Activated gamma-delta T cell (primary cell): ENCODE measurements at regions not wholly inside any gene's neighbourhood (a gene's known extent, or its start where the extent isn't known, plus 50 kb on each side); places are given as distances from the start of the nearest gene placed in this dataset.
"Not testable (repeated sequence)": the region's sequence is repeated elsewhere in the genome, so short reads cannot be mapped to it uniquely, and the experiment has no call there.

Experiments used
- DNase-seq: peaks from one replicate; lab custom pipeline; 2025; lab: John Stamatoyannopoulos, UW

DNA sequence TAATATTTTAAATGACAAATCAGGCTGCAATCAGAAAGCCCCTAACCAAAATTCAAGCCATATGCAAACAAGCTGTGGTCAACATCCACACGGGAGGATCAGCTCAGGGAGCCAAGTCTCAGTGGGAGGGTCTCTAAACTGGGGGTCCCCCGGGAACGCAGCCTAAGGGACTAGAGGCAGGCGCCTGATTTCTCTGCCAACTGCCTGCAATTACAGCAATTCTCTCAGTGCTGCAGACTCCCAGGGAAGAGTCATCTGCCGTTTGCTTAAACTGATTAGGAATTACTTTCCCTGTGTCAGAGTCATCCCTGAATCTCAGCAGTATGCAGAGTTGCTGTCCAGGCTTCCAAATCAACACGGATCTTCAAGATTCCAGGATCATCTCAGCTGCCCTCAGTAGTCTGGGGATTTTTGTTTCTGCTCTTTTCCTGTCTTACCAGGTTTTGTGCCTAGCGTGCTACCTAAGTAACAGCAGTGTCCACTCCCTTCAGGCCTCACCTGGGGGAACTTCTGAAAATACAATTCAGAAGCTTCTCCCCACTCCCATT lies 247.8 kb downstream of the RRAGC start:
- no peak for DNase-seq

DNA sequence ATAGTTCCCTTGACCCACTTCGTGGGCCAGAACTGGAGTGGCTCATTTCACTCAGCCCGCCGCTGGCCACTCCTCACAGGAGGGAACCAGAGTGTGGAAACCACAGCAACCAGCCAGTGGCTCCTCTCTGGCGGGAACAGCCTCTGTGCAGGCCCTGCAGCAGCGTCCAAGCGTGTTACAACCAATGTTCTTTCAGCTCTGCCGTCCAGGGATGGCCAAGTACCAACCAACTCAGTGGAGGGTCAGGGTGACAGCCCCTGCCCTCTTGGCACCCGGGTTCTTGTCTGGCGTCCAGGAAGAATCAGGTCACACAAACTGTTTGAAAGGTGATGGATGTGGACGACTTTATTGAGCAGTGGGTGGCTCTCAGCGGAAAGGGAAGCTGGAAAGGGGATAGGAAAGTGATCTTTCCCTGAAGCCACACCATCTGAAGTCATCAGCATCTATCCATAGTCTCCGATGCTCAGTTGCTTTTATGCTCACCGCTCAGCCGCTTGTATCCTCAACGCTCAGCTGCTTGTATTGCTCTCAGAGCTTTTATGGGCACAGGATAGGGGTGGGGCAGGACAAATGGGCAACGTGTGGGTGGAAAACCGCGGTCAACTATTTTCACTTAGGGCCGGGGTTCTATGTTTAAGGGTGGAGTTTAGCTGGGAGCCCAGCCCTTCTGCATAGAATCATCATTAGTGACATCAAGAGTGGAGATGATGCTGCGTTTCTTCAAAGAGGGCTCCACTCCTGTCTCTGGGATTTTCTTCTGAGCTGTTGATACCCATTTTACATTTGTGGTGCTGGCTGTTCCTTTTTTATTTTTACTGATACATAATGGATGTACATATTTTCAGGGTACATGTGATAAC lies 250.2 kb downstream of the RRAGC start:
- DNase-seq, result no peak

DNA sequence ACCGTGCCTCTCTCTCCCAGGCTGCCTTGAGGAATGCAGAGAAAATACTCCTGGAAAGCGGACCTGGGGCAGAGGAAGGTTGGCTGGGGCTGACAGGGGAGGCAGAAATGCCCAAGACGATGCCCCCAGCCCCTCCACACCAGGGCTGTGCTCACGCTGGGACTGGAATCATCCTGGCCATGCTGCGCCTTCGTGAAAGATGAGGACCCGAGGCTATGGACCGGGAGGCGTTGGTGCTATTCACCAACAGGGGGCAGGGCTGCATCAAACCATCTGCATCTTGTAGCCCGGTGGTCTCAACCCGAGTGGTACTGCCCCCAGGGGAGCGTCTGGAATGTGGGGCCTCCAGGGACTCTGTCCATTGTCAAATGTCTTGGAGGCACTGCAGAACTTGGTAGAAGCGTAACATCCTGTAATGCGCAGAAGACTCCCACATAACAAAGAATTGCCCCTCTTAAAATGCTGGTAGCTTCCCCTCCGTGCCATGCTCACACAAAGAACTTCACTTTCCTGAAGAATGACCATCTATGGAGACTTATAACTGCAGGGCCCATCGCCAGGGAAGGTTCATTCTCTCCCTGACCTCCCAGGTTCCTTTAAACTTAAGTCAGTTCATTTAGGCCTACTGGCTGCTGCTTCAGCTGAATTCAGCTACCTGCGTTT lies 251.2 kb downstream of the RRAGC start:
- no peak for DNase-seq

DNA sequence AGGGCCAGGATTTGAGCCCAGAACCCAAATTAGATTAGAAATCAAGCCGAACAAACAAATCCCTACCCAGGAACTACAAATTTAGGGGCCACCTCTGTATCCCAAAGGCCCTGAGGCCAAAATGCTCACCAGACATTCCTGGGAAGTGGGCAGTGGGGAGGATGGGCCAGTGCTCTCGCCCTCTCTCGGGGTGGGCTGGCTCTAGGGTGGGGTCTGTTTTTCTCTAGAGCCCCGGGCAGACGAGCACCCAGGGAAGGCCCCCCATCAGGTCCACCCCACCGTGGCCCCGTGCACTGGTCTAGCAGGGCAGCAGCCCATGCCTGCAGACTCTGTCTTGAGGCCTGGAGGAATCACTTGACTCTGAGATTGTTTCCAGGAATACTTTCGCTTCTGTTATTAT lies 252.0 kb downstream of the RRAGC start:
- DNase-seq, result no peak

DNA sequence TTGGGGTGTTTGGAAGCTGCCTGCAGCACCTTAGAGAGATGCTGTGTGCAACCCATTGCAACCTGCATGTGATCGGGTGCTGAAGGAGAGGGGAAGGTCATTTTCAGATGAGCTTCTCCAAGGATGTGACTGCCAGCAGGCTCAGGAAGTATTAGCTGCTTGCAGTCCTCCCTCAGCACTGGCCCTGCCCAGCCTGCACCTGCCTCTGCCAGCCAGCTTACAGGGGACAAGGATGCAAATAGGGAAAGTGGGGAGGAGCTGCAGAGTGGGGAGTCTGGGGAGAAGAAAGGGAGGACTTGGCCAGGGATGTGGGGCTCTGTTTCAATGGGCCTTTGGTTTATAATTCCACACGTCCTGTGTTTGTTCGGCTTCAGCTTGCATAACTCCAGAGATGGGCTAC lies 254.5 kb downstream of the RRAGC start:
- no peak for DNase-seq

DNA sequence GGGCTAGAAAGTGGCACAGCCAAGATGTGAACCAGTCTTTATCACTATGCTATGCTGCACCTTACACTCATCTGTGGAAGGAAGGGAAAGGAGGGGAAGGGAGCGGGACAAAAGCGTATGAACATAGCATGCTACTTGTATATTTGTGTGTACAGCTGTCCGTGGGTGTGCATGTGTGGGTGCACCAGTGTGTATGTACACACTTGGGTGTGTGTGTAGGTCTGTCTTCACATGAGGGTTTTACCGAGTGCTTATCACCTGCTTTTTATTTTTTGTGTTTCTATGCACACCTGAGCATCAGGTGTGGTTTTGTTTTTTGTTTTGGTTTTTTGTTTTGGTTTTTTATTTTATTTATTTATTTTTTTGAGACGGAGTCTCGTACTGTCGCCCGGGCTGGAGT lies 255.7 kb downstream of the RRAGC start:
- DNase-seq, result no peak

DNA sequence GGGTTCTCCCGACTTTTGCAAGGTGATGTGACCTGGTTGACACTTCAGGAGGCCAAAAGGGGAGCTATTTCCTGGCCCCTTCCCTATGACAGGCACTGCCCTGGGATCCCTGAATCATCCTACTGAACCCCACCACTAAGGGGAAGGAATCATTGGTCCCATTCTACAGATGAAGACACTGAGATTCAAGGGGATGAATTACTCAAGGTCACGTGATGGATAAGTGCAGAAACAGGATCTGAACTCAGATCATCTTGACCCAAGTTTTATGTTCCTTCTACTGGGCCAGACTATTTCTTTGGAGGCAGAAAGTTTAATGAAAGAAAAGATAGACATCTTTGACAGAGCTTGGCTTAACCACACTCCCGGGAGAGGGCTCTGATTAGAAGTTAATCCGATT lies 258.7 kb downstream of the RRAGC start:
- no peak for DNase-seq

DNA sequence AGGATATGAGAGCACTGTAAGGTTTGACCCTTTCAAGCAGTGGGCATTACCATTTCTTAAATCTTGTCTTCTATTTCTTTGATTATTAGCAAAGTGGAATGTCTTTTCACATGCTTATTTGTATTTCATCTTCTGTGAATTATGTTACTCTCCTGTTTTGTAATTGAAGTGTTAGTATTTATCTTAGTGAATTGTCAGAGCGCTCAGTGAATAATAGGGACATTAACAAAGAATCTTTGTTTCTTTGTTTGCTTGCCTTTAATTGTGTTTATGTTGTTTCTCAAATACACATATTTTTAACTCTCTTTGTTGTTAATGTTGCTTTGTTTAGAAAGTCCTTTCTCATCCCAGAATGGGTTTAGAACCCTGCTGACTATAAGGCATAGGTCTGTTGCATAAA lies 259.3 kb downstream of the RRAGC start:
- no peak for DNase-seq

DNA sequence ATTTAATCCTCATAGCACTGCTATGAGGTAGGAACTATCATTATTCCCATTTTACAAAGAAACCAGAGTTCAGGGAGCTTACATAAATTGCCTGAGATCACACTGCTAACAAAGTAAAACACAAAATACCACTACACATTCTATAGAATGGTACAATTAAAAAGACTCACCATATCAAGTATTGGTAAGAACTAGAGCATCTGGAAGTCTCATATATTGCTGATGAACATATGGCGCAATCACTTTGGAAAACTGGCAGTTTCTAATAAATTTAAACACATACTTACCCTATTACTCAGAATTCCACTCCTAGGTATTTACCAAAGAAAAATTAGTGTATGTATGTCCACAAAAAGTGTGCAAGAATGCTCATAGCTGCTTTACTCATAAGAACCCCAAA lies 261.5 kb downstream of the RRAGC start:
- DNase-seq, result no peak

DNA sequence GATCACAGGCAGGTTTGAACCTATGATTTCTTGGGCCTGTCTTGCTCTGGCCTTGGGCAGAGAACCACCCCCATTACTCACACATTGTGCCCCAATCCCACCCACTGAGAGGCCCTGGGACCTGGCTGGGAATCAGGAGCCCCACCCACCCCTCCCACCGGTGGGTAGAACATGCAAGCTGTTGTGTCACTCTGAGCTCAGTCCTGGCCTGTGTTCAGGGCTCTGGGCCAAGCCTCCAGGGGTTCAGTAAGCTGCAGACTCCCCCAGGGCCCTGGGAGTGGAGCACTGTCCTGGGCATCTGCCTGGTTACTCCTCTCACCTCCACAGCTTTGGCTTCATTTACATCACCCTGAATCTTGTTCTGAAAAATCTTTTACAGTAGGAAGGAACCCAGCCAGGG lies 270.5 kb downstream of the RRAGC start:
- DNase-seq, result no peak

DNA sequence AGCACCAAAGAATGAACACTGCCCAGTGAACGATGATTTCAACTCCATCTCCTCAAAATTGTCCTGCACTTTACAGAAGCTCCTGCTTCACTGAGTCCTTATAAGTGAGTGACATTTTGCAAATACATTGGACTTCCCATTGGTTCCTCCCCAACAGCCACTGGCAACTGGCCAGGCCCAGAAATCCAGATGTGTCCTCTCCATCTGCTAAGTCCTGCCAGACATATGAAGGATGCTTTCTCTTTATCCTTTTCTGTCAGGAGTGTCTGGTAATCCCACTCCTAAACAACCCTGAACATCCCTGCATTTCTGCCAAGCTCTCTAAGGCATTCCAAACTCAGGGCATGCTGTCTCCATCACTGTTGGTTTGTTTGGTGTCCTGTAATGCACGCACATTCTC lies 271.8 kb downstream of the RRAGC start:
- DNase-seq, result no peak

DNA sequence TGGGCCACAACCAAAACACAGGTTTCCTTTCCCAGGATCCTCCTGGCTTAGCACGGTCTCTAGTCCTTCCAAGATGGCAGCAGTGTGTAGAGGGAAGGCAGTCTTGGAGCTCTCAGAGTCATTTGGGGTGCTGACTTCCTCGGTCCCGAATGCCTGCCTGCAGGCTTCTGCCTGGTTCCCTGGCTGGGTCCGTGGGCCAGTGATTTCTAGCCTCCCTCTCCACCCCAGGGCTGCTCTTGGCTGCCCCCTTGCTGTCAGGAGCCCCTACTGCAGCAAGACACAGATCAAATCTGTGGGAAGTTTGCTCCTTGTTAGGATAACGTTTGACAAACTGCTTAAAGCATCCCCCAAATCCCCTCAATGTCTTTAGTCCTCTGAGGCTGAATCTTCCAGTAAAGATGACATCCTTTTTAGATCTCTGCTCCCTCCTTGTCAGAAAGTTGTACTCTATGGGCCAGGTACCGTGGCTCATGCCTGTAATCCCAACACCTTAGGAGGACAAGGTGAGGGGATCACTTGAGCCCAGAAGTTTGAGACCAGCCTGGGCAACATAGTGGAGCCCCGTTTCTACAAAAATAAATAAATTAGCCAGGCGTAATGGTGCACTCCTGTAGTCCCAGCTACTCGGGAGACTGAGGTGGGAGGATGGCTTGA lies 272.5 kb downstream of the RRAGC start:
- no peak for DNase-seq

DNA sequence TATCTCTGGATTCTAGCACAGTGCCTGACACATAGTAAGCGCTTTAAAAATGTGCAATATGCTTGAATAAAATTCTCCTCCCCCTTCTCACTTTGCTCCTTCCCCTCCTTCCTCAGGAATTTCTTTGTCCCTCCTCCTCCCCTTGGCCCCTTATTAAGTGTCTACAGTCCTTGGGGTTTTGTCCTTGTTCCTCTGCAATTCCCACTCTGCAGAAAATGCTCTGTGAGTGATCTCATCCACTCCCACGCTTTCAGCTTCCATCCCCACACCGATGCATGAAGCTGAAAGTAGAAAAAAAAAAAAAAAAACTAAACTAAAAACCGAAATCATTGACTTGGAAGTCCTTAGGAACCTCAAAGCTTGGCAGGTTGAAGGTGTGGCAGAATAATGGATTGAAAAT lies 273.6 kb downstream of the RRAGC start:
- DNase-seq, result no peak

DNA sequence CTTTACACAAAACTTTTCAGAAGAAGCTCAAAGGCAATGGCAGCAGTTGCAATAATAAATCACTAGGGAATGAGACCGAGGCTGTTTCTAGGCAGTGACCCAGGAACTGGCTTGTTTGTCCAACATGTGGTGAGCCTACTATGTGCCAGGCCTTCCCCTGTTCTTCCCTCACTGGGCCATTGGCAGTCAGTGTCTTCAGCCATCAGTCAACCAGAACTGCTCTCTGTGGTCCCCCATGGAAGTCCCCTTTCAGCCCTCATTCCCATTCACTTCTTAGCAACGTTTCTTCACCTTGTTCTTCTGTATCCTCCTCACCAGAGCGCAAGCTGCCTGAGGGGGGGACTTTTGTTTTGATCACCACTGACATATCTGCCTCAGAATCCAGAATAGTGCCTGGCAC lies 274.1 kb downstream of the RRAGC start:
- no peak for DNase-seq

DNA sequence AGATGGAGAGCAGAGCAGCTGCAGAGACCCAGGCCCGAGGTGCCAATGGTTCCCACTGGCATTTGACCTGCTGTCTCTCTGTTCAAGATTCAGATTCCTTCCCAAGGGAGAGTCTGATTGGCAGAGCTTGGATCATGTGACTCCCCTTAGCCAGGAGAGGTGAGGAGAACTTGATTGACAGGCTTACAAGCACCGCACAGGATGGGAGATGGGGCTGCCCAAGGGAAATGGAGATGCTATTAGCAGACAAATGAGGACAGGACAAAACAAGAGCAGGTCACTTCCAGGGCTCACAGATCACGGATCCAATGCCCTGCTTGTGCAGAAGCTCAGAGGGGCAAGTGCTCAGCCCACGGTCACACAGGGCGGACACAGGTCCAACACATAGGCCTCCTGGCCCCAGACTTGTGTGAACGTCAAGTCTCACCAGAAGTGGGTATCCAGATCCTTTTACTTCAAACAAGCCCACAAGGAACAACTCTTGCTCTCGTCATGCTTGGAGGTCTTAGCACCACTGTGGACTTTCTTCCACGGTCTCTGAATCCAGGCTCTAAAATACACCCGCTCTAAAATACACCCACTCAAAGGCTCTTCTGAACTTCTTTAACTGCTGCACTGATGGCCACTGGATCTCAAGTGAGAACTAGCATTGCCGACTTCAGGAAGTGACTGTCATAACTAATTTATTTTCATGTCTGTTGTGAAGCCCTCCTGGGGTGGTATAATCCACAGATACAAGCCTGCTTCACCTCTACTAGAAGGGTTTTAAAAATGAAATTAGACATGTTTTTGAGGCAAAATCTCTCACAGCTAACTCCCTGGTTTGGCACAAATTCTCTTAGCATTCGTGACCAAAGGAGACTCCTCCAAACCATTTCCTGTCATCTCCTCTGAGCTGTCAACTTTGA lies 274.9 kb downstream of the RRAGC start:
- no peak for DNase-seq

DNA sequence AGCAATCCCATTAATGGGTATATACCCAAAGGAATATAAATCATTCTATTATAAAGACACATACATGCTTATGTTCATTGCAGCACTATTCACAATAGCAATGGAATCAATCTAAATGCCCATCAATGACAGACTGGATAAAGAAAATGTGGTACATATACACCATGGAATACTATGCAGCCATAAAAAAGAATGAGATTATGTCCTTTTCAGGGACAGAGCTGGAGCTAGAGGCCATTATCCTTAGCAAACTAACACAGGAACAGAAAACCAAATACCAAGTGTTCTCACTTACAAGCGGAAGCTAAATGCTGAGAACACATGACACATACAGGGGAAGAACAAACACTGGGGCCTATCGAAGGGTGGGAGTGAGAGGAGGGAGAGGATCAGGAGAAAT lies 276.3 kb downstream of the RRAGC start:
- DNase-seq, result not testable (repeated sequence)

DNA sequence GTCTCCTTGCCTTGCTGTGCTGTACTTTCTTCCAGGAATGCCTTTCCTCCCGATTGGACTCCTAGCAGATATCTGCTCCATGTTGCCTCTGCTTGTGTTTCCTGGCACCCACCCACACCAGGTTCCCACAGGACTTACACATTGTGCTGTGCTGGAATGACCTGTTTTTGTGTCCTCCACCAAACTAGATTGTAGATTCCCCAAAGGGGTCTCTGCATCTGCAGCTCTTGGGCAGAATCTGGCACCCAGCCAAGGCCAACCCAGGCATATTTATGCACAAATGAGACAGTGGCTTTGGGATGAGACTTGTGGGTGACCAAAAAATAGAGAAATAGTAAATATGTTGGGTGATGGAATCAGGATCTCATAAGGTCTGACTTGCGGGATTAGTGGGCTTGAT lies 278.2 kb downstream of the RRAGC start:
- no peak for DNase-seq

DNA sequence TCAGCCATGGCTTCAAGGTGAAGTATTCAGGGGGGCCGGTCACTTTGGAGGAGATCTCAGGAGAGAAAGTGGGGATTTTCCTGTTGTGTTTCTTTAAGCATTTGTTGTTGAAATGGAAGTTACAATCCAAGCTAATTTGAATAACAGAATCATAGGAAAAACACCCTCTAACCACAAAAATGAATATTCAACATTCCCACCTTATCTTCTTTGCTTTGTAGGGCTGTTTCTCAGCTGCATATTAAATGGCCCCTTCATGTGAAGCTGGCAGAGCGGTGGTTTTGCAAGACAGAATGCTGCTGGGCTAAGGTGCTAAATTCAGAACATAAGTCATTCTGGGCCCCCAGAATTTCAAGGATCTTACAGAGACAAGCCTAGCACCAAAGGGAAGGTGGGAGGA lies 279.0 kb downstream of the RRAGC start:
- DNase-seq, result no peak

DNA sequence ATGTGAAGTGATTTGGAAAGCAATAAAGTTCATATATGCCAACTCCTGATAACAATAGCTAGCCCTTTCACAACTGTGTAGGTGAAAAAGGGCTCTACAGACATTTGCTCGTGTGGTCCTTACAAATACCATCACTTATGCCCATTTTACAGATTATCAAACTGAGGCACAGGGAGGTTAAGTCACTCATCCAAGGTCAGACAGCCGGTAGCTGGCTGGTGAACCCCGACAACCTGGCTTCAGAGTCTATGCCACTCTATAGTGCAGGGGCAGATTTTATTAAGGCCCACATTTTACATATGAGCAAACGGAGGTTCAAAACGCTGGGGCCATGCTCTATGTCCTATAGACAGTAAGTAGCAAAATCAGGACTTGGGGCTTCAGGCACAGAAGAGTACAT lies 280.5 kb downstream of the RRAGC start:
- DNase-seq, result no peak

DNA sequence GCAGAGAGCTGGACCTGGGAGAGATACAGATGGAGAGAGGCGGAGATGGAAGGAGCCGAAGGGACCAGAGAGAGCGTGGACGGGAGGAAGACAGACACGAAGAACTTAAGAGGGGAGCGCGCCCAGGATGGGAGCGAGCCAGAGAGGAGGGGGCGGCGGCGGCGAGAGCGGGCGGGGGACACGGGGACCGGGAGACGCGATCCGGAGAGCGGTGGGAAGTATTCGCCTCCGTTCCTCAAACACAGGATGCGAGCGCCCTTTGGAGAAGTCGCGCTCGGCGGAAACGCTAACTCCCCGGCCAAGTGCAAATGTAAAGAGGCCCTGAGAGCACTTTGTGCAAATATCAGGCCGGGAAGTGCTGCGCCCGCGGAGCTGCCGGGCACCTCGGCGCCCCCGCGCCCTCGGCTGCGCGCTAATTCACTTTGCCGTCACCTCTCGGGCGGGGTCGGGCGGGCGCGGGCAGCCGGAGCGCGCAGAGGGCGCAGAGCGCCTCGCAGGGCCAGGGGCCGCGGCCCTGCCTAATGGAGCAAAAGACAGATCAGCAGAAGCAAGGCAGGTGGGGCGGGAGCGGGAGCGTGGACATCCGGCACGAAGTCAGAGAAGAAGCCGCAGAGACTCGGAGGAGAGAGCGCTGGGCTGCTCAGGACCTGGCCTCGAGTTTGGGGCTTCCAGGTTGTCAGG lies 281.2 kb downstream of the RRAGC start:
- DNase-seq, result no peak

DNA sequence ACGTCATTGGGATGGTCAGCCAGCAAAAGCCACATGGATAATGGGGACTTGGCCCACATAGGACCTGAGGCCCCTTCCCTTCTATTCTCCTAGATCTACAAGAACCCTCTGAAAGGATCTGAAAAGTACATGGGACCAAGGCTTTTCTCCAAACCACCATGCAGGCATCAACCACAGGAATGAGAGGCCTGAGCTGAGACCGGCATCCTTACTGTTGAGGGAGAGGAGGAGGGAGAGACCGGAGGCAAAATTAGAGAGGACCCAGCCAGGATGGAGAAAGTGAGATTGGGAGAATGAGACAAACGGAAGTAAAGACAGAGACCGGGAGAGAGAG lies 281.7 kb downstream of the RRAGC start:
- DNase-seq, result no peak
